Fibroblast of lung (primary cell): ENCODE measurements at regions not wholly inside any gene's neighbourhood (a gene's known extent, or its start where the extent isn't known, plus 50 kb on each side); places are given as distances from the start of the nearest gene placed in this dataset.

Source experiments
- CTCF ChIP-seq, 2 donors: IDR thresholded peaks in 1 of 2; conservative IDR thresholded peaks in 1 of 2; 1 replicate in 1 of 2; 2 replicates in 1 of 2; pipeline ENCODE4 v1.5.1; 2011 to 2012; ENCODE audit warnings: low read length in 2 of 2, control low read depth in 1 of 2, inconsistent platforms in 1 of 2, low read depth in 1 of 2, mild to moderate bottlenecking in 1 of 2
- EZH2 ChIP-seq: IDR thresholded peaks from 2 replicates; pipeline ENCODE4 v1.5.1; 2012; ENCODE audit warnings: low read length, control low read depth, mild to moderate bottlenecking; ENCODE audit errors: missing control alignments

DNA sequence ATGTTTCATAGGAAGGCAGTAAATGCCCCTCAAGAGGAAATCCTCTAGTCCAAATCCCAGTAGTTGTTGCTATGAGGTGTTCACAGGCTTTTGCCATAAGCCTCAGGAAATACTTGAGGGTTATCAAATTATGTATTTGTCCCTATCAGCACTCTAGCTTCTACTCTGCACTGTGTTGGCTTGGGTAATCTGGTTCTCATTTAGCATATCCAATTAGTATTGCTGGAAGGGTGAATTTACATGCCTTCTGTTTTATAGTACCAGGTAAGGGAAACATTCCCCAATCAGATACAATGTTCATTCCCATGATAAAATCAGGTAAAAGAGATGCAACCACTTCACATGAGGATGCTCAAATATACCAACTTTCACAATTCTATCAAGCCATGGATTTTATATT lies 211.2 kb downstream of the S1PR1 start:
- TF ChIP-seq CTCF (conservative IDR thresholded peaks at IDR 0.05 in 1 of 2, IDR thresholded peaks at IDR 0.05 in 1 of 2; ENCODE audit: low read depth in 1 of 2, low read length in 2 of 2), result no peak
- no peak for TF ChIP-seq EZH2
